ENCODE measurements at regions not wholly inside any gene's neighbourhood (a gene's known extent, or its start where the extent isn't known, plus 50 kb on each side); places are given as distances from the start of the nearest gene placed in this dataset.

DNA sequence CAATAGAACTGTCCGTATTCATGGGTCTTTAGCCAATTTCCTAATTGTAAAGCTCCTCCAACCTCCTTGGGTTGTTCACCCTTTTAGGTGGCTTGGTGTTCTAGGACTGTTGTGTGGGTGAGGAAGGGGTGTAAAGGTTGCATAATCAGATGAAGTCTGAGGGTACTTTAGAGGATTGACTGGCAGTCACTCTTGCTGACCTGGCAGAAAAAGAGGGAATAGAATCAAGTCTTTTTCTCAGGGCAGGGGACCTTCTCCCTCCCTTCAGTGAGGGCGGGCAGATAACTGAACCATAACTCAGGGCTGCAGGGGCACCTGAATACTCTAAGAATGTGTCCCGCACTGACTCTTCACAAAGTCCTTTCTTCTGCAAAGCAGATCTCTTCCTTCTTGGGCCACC is 436.2 kb downstream of the CCDC91 start:
- BruUV-seq (replicated peaks) = no TSS peak
- intact Hi-C loops (cut with micrococcal nuclease; ENCODE audit: unreplicated experiment) = no loop called here
- no peak for DNase-seq (ENCODE audit: low spot score)
- POLR2A ChIA-PET (ENCODE audit: low non-redundant PET) = no interaction called here
- CTCF ChIA-PET = no interaction called here
- Histone ChIP-seq H3K27me3 (replicated peaks; ENCODE audit: insufficient read depth, low read depth, low read length, poor library complexity) (peaks cover 4% of the 10 kb centered on the region), H3K9me3 (ENCODE audit: low read depth, low read length, poor library complexity, severe bottlenecking) (no peaks in the 10 kb centered on the region), H3K27ac (ENCODE audit: low read depth, low read length, poor library complexity, severe bottlenecking) (no peak overlapping the region), H3K4me1 (ENCODE audit: insufficient read depth, low read length, poor library complexity, severe bottlenecking) (no peaks in the 10 kb centered on the region), H3K36me3 (ENCODE audit: insufficient read depth, low read length, poor library complexity, severe bottlenecking) (no peaks in the 10 kb centered on the region), H3K4me3 (ENCODE audit: low read depth, low read length, poor library complexity, severe bottlenecking) (no peak overlapping the region)
- TF ChIP-seq EZH2 (IDR thresholded peaks at IDR 0.05; ENCODE audit: borderline replicate concordance, low read depth, low read length, poor library complexity, severe bottlenecking) = no peak
- TF ChIP-seq, protein P1, sequence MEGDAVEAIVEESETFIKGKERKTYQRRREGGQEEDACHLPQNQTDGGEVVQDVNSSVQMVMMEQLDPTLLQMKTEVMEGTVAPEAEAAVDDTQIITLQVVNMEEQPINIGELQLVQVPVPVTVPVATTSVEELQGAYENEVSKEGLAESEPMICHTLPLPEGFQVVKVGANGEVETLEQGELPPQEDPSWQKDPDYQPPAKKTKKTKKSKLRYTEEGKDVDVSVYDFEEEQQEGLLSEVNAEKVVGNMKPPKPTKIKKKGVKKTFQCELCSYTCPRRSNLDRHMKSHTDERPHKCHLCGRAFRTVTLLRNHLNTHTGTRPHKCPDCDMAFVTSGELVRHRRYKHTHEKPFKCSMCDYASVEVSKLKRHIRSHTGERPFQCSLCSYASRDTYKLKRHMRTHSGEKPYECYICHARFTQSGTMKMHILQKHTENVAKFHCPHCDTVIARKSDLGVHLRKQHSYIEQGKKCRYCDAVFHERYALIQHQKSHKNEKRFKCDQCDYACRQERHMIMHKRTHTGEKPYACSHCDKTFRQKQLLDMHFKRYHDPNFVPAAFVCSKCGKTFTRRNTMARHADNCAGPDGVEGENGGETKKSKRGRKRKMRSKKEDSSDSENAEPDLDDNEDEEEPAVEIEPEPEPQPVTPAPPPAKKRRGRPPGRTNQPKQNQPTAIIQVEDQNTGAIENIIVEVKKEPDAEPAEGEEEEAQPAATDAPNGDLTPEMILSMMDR (conservative IDR thresholded peaks at IDR 0.05; ENCODE audit: low read depth, low read length) = no peak

DNA sequence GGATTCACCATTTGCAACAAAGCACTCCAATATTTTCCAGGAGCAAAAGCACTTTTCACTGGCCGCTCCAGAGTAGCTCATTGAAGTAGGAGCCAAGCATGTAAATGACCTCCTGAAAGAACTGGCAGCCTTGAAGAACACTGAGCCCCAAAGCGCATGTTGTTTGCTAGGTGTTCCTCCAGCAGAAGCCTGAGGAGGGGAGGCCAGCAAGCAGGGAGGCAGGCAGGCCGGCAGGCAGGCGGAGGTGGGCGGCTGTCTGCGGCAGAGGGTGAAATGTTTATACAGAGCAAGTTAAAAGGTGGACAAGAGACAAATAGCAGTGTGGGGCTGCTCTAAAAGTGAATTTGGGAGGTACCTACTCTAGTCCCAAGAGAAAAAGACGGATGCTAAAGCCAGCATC is 439.4 kb downstream of the CCDC91 start:
- intact Hi-C loops (cut with micrococcal nuclease; ENCODE audit: unreplicated experiment) = no loop called here
- no peak for TF ChIP-seq EZH2 (IDR thresholded peaks at IDR 0.05; ENCODE audit: borderline replicate concordance, low read depth, low read length, poor library complexity, severe bottlenecking)
- TF ChIP-seq, protein P1 (conservative IDR thresholded peaks at IDR 0.05; ENCODE audit: low read depth, low read length) = no peak
- Histone ChIP-seq H3K27ac (ENCODE audit: low read depth, low read length, poor library complexity, severe bottlenecking) (no peak overlapping the region), H3K27me3 (replicated peaks; ENCODE audit: insufficient read depth, low read depth, low read length, poor library complexity) (peaks cover 7% of the 10 kb centered on the region), H3K36me3 (ENCODE audit: insufficient read depth, low read length, poor library complexity, severe bottlenecking) (no peaks in the 10 kb centered on the region), H3K4me1 (ENCODE audit: insufficient read depth, low read length, poor library complexity, severe bottlenecking) (no peaks in the 10 kb centered on the region), H3K4me3 (ENCODE audit: low read depth, low read length, poor library complexity, severe bottlenecking) (no peak overlapping the region), H3K9me3 (ENCODE audit: low read depth, low read length, poor library complexity, severe bottlenecking) (no peaks in the 10 kb centered on the region)
- CTCF ChIA-PET = no interaction called here
- BruUV-seq (replicated peaks) = no TSS peak
- POLR2A ChIA-PET (ENCODE audit: low non-redundant PET) = no interaction called here
- DNase-seq (ENCODE audit: low spot score) = no peak

DNA sequence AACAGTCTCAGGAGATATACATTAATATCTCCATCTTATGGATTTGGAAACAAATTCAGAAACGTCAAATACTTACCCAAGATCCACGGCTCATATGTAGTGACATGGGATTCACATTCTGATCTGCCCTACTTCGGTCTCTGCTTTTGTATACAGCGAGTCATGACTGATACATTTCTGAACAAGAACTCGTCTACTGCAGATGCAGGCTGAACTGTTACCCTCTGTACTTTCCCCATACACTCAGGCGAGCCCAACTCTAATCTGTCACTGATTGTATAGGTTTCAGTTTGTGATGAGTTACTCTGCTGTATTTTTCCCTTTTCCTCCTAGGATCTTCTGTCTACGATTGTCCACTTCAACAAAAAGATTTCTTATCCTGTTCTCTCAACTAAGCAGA is 441.6 kb downstream of the CCDC91 start:
- TF ChIP-seq, protein P1 (conservative IDR thresholded peaks at IDR 0.05; ENCODE audit: low read depth, low read length) = no peak
- TF ChIP-seq EZH2 (IDR thresholded peaks at IDR 0.05; ENCODE audit: borderline replicate concordance, low read depth, low read length, poor library complexity, severe bottlenecking) = no peak
- no TSS peak for BruUV-seq (replicated peaks)
- Histone ChIP-seq H3K27ac (ENCODE audit: low read depth, low read length, poor library complexity, severe bottlenecking) (no peak overlapping the region), H3K4me1 (ENCODE audit: insufficient read depth, low read length, poor library complexity, severe bottlenecking) (no peaks in the 10 kb centered on the region), H3K9me3 (ENCODE audit: low read depth, low read length, poor library complexity, severe bottlenecking) (no peaks in the 10 kb centered on the region), H3K27me3 (replicated peaks; ENCODE audit: insufficient read depth, low read depth, low read length, poor library complexity) (peaks cover 7% of the 10 kb centered on the region), H3K4me3 (ENCODE audit: low read depth, low read length, poor library complexity, severe bottlenecking) (no peak overlapping the region), H3K36me3 (ENCODE audit: insufficient read depth, low read length, poor library complexity, severe bottlenecking) (no peaks in the 10 kb centered on the region)
- CTCF ChIA-PET = no interaction called here
- no peak for DNase-seq (ENCODE audit: low spot score)
- intact Hi-C loops (cut with micrococcal nuclease; ENCODE audit: unreplicated experiment) = no loop called here
- POLR2A ChIA-PET (ENCODE audit: low non-redundant PET) = no interaction called here
